ENCODE measurements at regions not wholly inside any gene's neighbourhood (a gene's known extent, or its start where the extent isn't known, plus 50 kb on each side); places are given as distances from the start of the nearest gene placed in this dataset.

DNA sequence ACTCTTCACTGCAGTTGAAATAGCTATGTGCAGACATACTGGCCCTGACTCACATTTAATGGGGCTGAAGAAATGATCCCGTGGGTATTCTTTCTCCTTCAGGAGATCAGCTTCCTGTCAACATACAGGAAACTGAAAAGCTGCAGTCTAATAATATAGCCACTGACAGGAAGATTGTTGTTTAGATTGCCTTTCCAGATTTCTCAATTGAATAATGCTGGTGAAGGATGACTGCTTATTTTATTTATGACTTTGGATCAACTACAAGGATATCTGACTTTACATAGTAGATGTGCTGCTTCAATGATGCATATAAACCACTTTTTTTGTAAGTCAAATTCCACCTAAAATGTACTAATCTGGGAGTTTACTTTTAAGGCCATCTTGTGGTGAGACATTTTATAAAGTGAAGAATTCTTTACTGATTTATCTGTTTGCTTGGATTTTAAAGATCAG lies 93.4 kb upstream of the MAP4K3 start:
- no peak overlapping the region for H3K23ac ChIP-seq (ENCODE audit: insufficient read length)
- H3K79me2 ChIP-seq (ENCODE audit: control insufficient read depth in 1 of 2, insufficient read depth in 2 of 2, low read length in 2 of 2): no peaks in the 10 kb centered on the region
- H3K27me3 ChIP-seq (replicated peaks in 1 of 4; ENCODE audit: control insufficient read depth in 3 of 4, extremely low read depth in 1 of 4, insufficient read depth in 3 of 4, low read length in 3 of 4): no peaks in the 10 kb centered on the region
- WGBS, 2 experiments (ENCODE audit: extremely low coverage in 1 of 2, insufficient coverage in 1 of 2, insufficient read length in 1 of 2, insufficient replicate concordance in 2 of 2, low coverage in 1 of 2, low lambda C conversion rate in 2 of 2, missing lambda C conversion rate in 1 of 2): 91% methylated on average over 1 of the region's 1 CpG; no CpG with 5 or more reads in 1 of the 2 experiments
- no peak overlapping the region for H2BK15ac ChIP-seq (ENCODE audit: low read length)
- H4K20me1 ChIP-seq (replicated peaks in 1 of 2; ENCODE audit: control insufficient read depth in 1 of 2, insufficient read depth in 2 of 2, low read length in 2 of 2): no peaks in the 10 kb centered on the region
- no peak overlapping the region for H2BK20ac ChIP-seq (ENCODE audit: low read length)
- no peak for DNase-seq (ENCODE audit: low read depth in 1 of 2, low spot score in 2 of 2)
- H2BK120ac ChIP-seq (replicated peaks; ENCODE audit: low read depth, low read length): no peak overlapping the region
- no peaks in the 10 kb centered on the region for H3K23me2 ChIP-seq (ENCODE audit: low read depth, low read length)
- no peak overlapping the region for H2BK5ac ChIP-seq (ENCODE audit: low read depth, low read length)
- no peak overlapping the region for H3K18ac ChIP-seq (ENCODE audit: extremely low read depth, low read length)
- no peak overlapping the region for H3K56ac ChIP-seq (replicated peaks; ENCODE audit: insufficient read length, low read depth, low read length)
- FAIRE-seq: no peak
- H3K14ac ChIP-seq (ENCODE audit: insufficient read length): no peak overlapping the region
- no peak overlapping the region for H3K27ac ChIP-seq (ENCODE audit: low read depth, low read length)
- H3K36me3 ChIP-seq (ENCODE audit: control insufficient read depth in 2 of 4, insufficient read depth in 4 of 4, low read length in 3 of 4): no peaks in the 10 kb centered on the region
- no peak overlapping the region for H4K91ac ChIP-seq (replicated peaks; ENCODE audit: insufficient read length, low read length)
- no peak overlapping the region for H2AK5ac ChIP-seq (ENCODE audit: low read depth, low read length)
- POLR2A ChIA-PET (ENCODE audit: partially characterized antibody): no interaction called here
- no peak overlapping the region for H3K9ac ChIP-seq (replicated peaks in 1 of 4; ENCODE audit: extremely low read depth in 1 of 4, low read depth in 3 of 4, low read length in 3 of 4)
- no peak overlapping the region for H3K4ac ChIP-seq (replicated peaks; ENCODE audit: insufficient read length, low read depth, low read length)
- no peak overlapping the region for H2BK12ac ChIP-seq (ENCODE audit: low read depth, low read length)
- no peaks in the 10 kb centered on the region for H3K9me3 ChIP-seq (ENCODE audit: insufficient read depth in 2 of 2, low read depth in 1 of 2, low read length in 1 of 2)
- no peak overlapping the region for H2AFZ ChIP-seq (ENCODE audit: low read length)
- no peak overlapping the region for H4K8ac ChIP-seq (ENCODE audit: extremely low read depth, insufficient read depth, low read length)
- no peaks in the 10 kb centered on the region for H3K4me1 ChIP-seq (replicated peaks in 1 of 4; ENCODE audit: control insufficient read depth in 3 of 4, insufficient read depth in 4 of 4, low read length in 3 of 4)
- H3K4me2 ChIP-seq (ENCODE audit: insufficient read depth in 1 of 2, low read depth in 2 of 2, low read length in 2 of 2): no peak overlapping the region
- no peaks in the 10 kb centered on the region for H3K79me1 ChIP-seq (ENCODE audit: low read depth, low read length)
- no peak overlapping the region for H3K4me3 ChIP-seq (ENCODE audit: extremely low read depth in 1 of 4, insufficient read depth in 2 of 4, low read depth in 3 of 4, low read length in 4 of 4)
- CTCF ChIA-PET (ENCODE audit: partially characterized antibody): interaction anchor here (1.3 kb wide), 1 partner anchor 198 kb away, joined by 4 read pairs; no protein-coding TSS in a partner anchor
- H4K5ac ChIP-seq (ENCODE audit: insufficient read length, low read depth, low read length): no peak overlapping the region
- TF ChIP-seq ZNF274 (IDR thresholded peaks at IDR 0.05; ENCODE audit: borderline replicate concordance, extremely low read depth, low read length): no peak
- TF ChIP-seq TAF1 (IDR thresholded peaks at IDR 0.05; ENCODE audit: low read depth, low read length): no peak
- TF ChIP-seq CHD2 (IDR thresholded peaks at IDR 0.05; ENCODE audit: low read length): no peak
- TF ChIP-seq CTBP2 (IDR thresholded peaks at IDR 0.05; ENCODE audit: borderline replicate concordance, insufficient read depth, insufficient read length, low read length): no peak
- no peak for TF ChIP-seq POLR2A (IDR thresholded peaks at IDR 0.05; ENCODE audit: control extremely low read depth in 1 of 2, low read depth in 2 of 2, low read length in 2 of 2)
- no peak for TF ChIP-seq RBBP5 (IDR thresholded peaks at IDR 0.05; ENCODE audit: borderline replicate concordance, low read depth, low read length)
- TF ChIP-seq RFX5 (IDR thresholded peaks at IDR 0.05; ENCODE audit: borderline replicate concordance, low read depth, low read length): no peak
- TF ChIP-seq ATF3 (IDR thresholded peaks at IDR 0.05; ENCODE audit: insufficient read depth, low read depth, low read length): no peak
- TF ChIP-seq CBX5 (IDR thresholded peaks at IDR 0.05; ENCODE audit: low read depth, low read length): no peak
- TF ChIP-seq KDM1A (IDR thresholded peaks at IDR 0.05; ENCODE audit: borderline replicate concordance, low read length): no peak
- TF ChIP-seq FOSL1 (IDR thresholded peaks at IDR 0.05; ENCODE audit: insufficient read depth, low read depth, low read length): no peak
- no peak for TF ChIP-seq JUN (IDR thresholded peaks at IDR 0.05; ENCODE audit: low read depth, low read length)
- TF ChIP-seq, protein P1, sequence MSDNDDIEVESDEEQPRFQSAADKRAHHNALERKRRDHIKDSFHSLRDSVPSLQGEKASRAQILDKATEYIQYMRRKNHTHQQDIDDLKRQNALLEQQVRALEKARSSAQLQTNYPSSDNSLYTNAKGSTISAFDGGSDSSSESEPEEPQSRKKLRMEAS (IDR thresholded peaks at IDR 0.05): no peak
- TF ChIP-seq GTF2F1 (IDR thresholded peaks at IDR 0.05; ENCODE audit: borderline replicate concordance, low read depth, low read length): no peak
- TF ChIP-seq BRCA1 (IDR thresholded peaks at IDR 0.05; ENCODE audit: low read depth, low read length): no peak

Measured in H1 (cell line).